Activated CD4-positive, CD25-positive, alpha-beta regulatory T cell treated with anti-CD3 and anti-CD28 coated beads, Interleukin-2, amount 50 U/mL, for 16 hours (primary cell): ENCODE measurements at regions not wholly inside any gene's neighbourhood (a gene's known extent, or its start where the extent isn't known, plus 50 kb on each side); places are given as distances from the start of the nearest gene placed in this dataset.

Experiments used
- DNase-seq: peaks from one replicate; pipeline ENCODE4 v3.0.0-alpha.2; 2020; ENCODE audit warnings: low read depth, low spot score

- no peak for DNase-seq
Measured at GRCh38 chr12:91922139-91922538, 223.5 kb downstream of the BTG1 start.

GRCh38 chr12:91921555-91921954 lies 224.1 kb downstream of the BTG1 start:
- no peak for DNase-seq

GRCh38 chr12:91920741-91921140 lies 224.9 kb downstream of the BTG1 start:
- DNase-seq = no peak

DNA sequence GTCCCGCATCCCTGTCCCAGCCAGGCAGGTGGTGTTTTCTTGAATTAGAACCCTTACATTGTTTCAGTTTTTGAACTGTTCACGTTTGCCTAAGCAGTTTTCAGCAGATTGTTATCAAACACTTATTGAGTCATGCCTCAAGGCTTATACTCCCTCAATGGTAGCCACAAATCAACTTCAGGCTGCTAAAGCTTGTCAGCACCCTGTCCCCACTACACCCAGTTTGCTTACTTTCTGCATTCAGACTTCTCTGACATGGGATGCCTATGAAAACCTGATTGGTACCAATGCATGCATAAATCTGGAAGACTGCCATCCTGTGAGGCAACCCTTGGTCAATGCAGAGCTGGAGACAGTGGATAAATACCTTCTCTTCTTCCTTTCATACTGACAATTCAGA lies 225.4 kb downstream of the BTG1 start:
- DNase-seq = no peak

DNA sequence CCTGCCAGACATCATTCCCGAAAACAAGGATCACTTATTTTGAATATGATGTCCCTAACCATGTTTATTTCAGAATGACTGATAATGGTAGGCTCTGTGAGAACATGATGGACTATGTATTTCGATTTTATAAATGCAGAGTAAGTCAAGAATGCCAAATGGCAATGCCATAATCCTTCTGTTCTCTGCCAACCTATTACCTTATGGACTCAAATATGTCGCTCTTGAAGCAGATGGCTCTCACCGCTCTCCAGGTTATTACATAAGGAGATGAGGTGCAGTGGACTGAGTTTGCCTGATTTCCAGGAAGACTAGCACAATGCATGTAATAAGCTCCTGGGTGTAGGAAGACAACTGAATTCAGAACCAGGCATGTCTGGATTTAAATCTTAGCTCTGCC lies 227.2 kb downstream of the BTG1 start:
- DNase-seq = no peak

DNA sequence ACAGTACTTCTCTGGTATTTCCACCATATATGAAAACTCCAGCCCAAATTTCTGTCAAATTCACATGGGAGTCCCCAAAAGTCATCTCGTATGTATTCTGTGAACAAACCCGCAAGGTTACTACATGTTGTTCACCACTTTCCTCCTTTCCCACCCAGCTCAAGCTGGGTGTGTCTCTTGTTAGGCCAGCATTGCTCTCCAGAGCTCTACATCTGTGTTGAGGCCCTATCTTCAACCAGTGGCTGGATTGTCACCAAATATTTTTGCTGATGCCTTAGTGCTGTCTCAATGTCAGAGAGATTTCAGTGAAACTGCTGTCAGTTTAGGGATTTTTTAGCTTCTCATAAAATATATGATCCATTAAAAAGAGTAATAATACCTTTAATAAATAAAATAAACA lies 230.9 kb downstream of the BTG1 start:
- no peak for DNase-seq

- no peak for DNase-seq
Measured at GRCh38 chr12:91913651-91914050, 232.0 kb downstream of the BTG1 start.

GRCh38 chr12:91913124-91913523 lies 232.5 kb downstream of the BTG1 start:
- DNase-seq = no peak

- DNase-seq = no peak
Measured at GRCh38 chr12:91912178-91912577, 233.5 kb downstream of the BTG1 start.

DNA sequence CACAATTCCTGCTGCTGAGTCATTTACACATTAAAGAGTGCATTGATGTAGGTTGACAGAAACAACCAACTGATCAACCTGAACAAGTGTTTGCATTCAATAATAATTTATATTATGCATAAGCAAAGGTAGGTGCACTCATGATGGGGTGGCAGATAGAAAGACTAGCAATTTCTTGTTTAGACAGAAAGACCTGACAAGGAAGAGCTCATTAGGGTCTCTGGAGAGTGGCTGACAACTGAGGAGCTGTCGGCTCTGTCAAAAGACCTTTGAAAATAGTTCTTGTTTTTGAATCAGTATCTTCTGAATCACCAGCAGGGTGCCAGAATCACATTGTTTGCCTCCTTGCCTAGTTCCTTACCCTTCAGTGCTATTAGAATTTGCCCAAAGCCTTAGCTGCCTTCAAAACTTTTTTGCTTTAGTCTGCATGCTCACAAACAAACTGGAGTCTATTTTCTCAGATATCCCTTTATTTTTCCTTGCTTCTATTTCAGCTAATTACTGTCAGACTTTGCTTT lies 234.7 kb downstream of the BTG1 start:
- no peak for DNase-seq

- no peak for DNase-seq
Measured at GRCh38 chr12:91902860-91903683, 242.6 kb downstream of the BTG1 start.

GRCh38 chr12:91901381-91902074 lies 244.1 kb downstream of the BTG1 start:
- no peak for DNase-seq

DNA sequence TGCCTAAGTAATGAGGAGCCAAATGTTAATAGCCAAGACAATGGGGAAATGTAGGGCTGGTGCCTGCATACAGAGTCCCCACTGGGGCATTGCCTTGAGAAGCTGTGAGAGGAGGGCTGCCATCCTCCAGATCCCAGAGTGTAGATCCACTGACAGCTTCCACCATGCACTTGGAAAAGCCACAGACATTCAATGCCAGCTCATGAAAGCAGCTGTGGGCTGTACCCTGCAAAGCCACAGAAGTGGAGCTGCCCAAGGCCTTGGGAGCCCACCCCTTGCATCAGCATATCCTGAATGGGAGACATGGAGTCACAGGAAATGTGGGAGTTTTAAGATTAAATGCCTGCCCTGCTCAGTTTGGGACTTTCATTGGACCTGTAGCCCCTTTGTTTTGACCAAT lies 244.7 kb downstream of the BTG1 start:
- no peak for DNase-seq

- DNase-seq = no peak
Measured at GRCh38 chr12:91899056-91899455, 246.6 kb downstream of the BTG1 start.

DNA sequence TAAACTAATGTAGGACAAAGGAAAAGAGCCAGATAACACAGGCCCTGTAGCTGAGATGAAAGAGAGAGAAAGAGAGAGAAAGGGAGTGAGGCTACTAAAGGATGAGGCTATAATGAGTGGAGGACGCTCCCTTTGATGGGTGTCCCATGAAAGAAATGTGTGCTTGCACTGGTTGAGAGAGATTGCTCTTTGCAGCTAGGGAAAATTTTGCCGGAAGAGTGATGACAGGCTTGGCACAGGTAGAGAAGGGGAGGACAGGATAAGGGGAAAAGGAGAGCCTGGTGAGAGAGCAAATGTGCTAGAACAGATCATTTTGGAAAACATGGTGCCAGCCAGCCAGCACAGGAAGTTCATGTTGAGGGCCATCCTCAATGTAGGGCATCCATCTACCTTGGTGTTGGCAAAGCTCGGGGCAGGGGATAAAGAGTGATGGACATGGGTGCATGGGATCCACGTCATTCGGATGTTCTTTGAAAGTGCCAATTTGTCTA lies 248.6 kb downstream of the BTG1 start:
- no peak for DNase-seq

GRCh38 chr12:91896286-91897024 lies 249.2 kb downstream of the BTG1 start:
- no peak for DNase-seq

GRCh38 chr12:91894911-91895310 lies 250.7 kb downstream of the BTG1 start:
- DNase-seq = no peak

DNA sequence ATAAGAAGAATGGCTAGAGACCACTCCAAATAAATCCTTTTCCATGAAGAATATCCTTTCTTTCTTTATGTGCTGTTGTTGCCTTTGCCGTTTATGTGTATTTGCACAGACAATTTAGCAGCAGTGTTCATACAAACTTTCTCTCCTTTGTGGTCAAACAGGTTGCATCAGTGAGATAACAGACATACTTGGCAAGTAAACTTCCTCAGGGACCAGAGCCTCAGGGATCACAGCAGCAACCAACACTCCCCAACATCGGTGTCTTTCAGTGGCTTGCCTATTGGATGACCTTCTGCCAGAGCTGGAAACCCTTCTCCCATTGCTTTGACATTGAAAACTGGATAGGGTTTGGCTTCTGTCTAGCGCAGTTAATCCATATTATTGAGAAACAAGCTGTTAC lies 252.2 kb downstream of the BTG1 start:
- no peak for DNase-seq

- DNase-seq = no peak
Measured at GRCh38 chr12:91892081-91892855, 253.4 kb downstream of the BTG1 start.

- DNase-seq = no peak
Measured at GRCh38 chr12:91890742-91891141, 254.9 kb downstream of the BTG1 start.

- no peak for DNase-seq
Measured at GRCh38 chr12:91889910-91890309, 255.7 kb downstream of the BTG1 start.
